ENCODE measurements at regions not wholly inside any gene's neighbourhood (a gene's known extent, or its start where the extent isn't known, plus 50 kb on each side); places are given as distances from the start of the nearest gene placed in this dataset.
A peak's percentile ranks its signal among the peaks of the same experiment; 100 is the strongest.
"Not testable (repeated sequence)": the region's sequence is repeated elsewhere in the genome, so short reads cannot be mapped to it uniquely, and the experiment has no call there.

DNA sequence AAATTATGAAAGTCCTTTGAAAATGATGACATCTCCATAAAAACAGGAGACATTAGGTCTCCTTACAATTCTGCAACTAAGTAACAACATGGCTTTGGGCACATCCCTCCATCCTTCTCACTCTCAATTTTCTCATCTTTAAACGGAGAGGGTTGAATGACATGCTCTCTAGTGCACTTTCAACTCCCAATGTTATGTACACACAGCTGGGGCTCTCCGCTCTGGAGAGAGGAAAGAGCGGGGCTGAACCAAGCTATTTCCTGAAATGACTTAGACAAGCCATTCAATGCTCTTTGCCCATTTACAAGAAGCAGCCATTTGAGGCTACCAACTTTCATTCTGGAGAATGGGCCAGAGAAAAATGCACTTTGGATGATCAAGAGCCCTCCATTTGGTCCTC, 144.2 kb upstream of the BNIP2 start:
- no peak for DNase-seq (ENCODE audit: low read depth in 2 of 2)

DNA sequence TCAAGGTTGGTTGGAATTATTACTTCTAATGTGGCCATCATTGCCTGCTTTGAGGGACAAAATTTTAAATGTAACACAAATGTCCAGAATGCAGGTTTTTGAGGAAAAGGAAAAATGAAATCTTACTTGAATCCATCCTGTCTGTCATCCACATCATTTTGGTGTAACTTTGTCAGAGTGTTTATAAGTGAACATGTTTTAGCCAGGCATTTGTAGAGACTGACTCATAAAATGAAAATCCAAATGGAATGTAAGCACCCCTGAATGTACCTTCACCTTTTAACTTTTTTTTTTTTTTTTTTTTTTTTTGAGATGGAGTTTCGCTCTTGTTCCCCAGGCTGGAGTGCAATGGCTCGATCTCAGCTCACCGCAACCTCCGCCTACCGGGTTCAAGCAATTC, 141.8 kb upstream of the BNIP2 start:
- no peak for DNase-seq (ENCODE audit: low read depth in 2 of 2)

DNA sequence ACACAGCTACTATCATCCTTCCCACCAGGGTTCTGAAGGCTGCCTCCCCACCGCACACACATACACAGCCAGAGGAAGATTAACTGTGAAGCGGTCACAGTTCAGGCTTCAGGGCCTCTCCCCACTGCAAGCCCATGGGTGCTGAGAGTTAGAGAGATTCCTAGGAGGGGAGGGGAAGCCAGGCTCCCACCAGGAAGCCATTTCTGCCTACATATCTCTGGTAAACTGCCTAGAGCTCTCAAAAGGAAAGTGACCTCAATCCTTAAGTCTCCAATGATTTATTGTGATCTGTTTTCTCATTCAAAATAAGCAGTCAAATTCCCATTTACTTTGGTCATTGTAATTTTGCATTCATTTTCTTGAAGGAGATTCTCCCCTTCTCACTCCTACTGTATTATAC, 141.0 kb upstream of the BNIP2 start:
- DNase-seq (ENCODE audit: low read depth in 2 of 2) = no peak

DNA sequence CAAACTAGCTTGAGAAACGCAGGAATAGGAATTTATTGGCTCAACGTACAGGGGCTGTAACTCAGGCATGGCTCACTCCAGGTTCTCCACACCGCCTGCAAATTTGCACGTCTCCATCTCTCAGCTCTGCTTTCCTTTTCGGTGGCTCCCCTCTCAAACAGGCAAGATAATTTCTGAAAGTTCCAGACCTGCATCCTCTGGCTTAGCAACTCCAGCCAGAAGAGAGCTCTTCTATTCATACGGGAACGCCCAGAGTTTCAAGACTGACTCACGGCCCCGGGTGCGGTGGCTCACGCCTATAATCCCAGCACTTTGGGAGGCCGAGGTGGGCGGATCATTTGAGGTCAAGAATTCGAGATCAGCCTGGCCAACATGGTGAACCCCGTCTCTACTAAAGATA, 139.7 kb upstream of the BNIP2 start:
- DNase-seq (ENCODE audit: low read depth in 2 of 2) = no peak

DNA sequence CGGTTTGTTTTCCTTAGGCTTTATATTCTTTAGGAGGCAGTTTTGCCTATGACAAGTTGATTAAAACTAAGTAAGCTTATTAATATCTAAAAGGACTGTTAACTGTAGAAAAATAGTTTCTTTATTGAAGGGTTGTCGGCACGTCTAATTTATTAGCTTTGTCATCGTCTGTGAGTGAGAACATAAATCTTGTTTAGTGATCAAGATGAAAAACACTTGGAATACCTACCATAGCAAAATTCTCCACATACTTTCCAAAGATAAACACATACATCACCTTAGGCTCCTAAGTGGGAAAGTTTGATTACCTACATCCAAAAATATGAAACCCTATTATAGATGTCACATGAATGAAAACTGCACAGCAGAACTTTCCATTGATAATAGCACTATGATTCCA, 139.1 kb upstream of the BNIP2 start:
- no peak for DNase-seq (ENCODE audit: low read depth in 2 of 2)

DNA sequence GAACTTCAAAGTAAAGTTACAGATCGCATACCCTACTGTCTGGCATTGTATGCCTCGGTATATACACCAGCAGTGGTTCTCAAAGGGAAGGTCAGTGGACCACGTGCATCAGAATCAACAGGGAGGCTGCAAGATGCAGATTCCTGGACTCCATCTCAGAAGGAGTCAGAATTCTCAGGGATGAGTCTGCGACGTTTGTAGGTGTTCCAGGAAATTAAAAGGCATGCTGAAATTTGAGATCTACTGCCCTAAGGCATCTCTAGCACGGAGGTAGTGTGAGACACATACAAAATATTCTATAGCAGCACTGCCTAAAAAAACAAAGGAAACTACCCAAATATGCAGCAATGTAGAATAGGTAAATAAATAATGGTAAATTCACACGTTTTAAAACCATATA, 136.8 kb upstream of the BNIP2 start:
- DNase-seq (ENCODE audit: low read depth in 2 of 2) = no peak

DNA sequence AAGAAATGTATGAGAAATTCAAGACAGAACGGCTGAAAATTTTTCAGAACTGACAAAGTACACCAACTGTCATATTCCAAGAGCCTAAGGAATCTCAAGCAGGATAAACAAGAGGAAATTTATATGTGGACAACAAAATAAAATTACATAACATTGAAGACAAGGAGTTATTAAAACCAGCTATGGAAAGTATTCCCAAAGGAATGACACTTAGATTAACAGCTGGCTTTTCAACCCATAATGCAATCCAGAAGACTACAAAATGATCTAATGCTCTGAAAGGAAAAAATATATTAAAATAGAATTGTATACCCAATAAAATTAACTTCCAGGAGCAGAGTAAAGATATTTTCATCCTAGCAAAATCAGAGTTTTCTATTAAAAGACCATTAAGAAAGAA, 132.2 kb upstream of the BNIP2 start:
- no peak for DNase-seq (ENCODE audit: low read depth in 2 of 2)

DNA sequence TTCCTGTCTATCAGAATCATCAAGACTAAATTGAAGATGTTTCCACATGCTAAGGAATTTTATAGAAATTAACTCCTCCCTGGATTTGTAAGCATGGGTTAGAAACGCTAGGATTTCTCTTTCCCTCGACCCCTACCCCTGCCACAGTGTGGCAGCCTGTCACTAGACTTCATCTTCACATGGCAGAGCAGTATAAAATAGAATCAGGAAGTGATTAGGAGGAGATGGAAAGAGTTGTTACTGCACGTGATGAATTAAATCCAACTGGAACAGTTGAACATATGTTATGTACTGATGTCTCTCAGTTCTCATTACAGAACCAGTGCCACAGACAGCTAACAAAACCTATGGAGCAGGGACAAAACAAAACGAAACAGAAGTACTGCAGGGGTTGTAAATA, 130.0 kb upstream of the BNIP2 start:
- DNase-seq (ENCODE audit: low read depth in 2 of 2) = no peak

DNA sequence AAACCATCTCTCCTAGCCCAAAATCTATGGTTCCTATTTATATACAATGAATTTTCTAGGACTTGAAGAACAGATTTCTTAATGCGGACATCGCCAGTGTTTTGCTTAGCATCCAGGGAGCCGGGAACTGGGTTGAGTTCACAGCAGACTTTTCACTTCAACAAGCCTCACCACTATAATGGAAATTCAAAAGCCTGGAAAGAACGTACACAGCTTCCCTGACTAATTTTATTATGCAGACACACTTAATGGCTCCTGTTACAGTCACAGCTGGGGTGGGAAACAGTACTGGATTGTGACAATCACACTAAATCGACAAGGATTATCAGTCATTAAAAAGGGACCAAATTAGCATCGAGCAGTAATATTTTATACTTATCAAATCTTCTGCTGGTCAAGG, 129.2 kb upstream of the BNIP2 start:
- no peak for DNase-seq (ENCODE audit: low read depth in 2 of 2)

DNA sequence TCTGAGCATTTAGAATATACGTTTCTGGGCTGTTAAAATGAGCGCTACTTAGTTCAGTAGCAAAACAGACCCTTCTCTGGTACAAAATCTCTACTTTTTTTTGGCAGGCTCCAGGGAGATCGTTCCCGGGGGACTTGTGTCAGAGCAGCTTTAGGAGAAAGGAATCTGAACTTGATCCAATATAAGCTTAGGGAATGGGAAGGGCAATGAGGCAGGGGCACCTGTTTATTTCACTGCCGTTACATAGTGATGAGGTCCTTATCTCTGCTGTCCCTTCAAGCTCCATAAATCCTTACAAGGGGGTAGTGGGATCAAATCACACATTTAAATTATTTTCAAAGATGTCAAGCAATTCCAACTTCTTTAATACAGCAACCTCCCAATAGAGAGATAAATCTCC, 128.7 kb upstream of the BNIP2 start:
- DNase-seq (ENCODE audit: low read depth in 2 of 2) = no peak

DNA sequence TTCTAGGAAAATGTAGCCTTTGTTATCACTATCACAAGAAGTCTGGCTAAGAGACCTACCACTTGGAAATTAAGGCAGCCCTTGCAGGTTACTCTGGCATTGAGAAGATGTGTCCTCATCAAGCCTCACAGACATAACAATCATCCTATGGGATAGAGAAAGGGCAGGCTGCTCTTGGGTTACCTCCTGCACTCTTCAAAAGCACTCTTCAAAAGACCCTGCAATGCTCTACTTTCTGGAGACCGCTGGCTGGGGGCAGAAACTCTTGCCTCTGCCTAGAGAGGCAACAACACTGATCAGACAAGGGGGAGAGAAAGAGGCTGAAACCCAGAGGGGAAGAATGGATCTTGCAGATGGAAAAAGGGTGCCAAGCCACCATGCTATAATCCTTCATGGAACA, 127.9 kb upstream of the BNIP2 start:
- no peak for DNase-seq (ENCODE audit: low read depth in 2 of 2)

DNA sequence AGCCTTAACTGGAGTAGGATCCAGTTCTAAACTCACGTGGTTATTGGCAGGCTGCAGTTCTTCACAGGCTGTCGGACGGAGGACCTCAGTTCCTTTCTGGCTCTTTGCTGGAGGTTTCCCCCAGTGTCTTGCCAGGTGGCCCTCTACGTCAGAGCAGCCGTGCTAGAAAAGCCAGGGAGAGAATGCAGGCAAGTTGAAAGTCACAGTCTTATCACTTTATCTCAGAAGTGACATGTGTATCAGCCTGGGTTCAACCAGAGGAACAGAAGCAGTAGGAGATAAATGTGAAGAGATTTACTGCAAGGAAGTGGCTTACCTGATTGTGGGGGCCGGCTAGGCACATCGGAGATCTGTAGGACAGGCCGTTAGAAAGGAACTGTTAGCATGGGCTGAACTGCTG, 125.3 kb upstream of the BNIP2 start:
- no peak for DNase-seq (ENCODE audit: low read depth in 2 of 2)

DNA sequence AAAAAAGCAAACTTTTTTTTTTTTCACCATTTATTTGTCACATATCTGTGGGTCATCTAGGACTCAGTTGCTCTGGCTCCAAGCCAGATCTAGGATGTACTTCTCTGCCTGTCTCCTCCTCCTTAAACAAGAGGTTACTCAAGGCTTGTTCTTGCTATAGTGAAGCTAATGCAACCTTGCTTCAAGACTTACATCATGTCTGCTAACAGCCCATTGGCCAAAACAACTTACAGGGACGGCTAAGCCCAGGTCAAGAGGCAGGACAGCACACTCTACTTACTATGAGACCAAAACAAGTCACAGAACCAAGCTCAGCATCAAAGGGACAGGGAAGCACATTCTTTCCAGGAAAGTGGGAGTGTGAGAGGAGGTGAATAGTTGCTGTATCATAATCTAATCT, 123.8 kb upstream of the BNIP2 start:
- no peak for DNase-seq (ENCODE audit: low read depth in 2 of 2)

DNA sequence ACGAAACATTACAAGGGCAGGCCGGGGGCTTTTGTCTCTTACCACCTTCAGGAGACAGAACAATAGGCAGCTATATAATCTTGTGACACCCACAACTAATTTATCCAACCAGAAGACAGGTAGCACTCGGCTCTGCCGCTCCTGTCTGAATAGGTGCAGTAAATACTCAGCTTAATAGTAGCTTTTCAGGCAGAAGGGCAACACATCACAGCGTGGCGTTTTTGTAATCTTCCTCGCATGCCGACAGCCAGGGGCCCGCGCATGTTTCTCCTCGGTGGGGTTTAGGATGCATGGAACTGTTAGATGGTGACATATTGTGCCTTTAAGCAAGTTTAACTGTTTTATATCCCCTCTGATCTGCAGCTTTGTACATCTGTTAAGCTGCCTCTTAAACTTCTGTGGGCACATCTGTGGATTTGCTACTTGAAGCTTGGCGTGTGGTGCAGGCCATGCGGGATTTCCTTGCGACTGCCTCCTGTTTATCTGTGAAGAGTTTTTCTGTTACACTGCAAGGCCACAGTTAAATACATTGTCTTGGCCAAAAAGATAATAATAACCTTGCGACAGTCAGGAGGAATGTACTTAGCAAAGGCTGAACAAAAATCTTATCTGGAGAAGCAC, 123.2 kb upstream of the BNIP2 start:
- no peak for DNase-seq (ENCODE audit: low read depth in 2 of 2)

DNA sequence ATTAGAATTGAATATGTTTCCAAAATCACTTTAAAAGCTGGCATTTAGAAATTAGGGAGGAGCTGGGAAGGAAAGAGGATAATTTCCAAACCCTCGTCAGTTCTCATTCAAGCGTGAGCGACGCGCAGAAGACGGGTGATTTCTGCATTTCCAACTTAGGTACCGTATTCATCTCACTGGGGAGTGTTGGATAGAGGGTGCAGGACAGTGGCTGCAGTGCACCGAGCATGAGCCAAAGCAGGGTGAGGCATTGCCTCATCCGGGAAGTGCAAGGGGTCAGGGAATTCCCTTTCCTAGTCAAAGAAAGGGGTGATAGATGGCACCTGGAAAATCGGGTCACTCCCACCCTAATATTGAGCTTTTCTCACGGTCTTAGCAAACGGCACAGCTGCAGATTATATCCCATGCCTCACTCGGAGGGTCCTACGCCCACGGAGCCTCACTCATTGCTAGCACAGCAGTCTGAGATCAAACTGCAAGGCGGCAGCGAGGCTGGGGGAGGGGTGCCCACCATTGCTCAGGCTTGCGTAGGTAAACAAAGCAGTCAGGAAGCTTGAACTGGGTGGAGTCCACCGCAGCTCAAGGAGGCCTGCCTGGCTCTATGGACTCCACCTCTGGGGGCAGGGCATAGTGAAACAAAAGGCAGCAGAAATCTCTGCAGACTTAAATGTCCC, 114.3 kb upstream of the BNIP2 start:
- DNase-seq (ENCODE audit: low read depth in 2 of 2) = peak in 1 of 2 donors; percentile 36

DNA sequence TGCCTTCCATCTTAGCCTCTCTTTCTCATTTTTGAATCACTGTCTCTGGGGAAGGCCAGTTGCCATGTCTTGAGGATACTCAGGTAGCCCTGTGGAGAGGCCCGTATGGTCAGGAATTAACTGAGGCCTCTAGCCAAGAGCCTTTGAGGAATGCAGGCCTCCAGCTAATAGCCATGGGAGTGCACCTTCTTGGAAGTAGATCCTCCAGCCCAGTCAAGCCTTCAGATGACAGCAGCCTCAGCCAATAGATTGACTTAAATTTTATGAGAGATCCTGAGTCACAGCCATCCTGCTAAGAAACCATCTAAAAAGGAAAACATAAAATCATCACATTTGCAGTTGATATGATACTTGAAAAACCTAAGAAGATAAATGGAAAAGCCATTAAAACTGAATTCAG, 112.5 kb upstream of the BNIP2 start:
- no peak for DNase-seq (ENCODE audit: low read depth in 2 of 2)

DNA sequence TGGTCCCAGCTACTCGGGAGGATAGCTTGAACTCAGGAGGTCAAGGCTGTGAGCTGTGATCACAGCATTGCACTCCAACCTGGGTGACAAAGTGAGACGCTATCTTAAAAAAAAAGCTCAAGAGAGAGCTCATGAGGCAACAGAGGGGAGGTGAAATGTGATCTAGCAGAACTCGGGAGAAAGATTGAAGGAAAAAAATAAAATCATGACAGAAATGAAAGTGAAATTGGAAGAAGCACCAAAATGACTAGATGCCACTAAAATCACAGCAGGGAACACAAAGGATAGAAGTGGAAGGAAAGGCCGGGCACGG, 109.4 kb upstream of the BNIP2 start:
- no peak for DNase-seq (ENCODE audit: low read depth in 2 of 2)

DNA sequence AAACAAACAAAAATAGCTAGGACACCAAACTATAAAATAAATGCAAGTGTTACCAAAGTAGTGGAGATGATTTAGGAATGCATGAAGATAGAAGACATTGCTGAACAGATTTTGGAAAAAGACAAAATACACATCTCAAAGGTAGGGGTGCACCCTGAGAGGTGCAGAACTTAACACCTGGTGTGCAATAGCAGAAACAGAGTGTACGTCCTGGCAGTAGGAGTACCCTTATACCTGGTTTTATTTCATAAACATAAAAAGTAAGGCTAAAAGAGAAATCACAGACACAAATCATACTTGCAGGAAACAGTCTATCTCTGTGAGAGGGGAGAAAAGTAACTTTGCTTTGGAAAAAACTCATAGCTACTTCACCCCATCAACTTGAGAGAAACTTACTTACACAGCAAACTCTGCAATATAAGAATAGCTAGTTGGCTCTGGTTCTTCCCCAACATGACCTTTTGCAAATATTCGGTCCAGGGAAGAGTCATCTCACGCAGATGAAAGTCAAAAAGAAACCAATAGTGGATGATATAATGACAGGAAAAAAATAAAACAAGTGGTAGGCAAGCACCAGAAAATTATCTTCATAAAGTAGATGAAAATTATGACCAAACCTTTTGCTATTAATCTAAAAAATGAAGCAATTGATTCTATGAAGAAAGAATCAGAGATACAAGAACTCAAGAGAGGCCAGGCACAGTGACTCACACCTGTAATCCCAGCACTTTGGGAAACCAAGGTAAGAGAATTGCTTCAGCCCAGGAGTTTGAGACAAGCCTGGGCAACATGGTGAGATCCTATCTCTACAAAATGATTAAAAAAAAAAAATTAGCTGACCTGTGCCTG, 108.9 kb upstream of the BNIP2 start:
- DNase-seq (ENCODE audit: low read depth in 2 of 2) = no peak

DNA sequence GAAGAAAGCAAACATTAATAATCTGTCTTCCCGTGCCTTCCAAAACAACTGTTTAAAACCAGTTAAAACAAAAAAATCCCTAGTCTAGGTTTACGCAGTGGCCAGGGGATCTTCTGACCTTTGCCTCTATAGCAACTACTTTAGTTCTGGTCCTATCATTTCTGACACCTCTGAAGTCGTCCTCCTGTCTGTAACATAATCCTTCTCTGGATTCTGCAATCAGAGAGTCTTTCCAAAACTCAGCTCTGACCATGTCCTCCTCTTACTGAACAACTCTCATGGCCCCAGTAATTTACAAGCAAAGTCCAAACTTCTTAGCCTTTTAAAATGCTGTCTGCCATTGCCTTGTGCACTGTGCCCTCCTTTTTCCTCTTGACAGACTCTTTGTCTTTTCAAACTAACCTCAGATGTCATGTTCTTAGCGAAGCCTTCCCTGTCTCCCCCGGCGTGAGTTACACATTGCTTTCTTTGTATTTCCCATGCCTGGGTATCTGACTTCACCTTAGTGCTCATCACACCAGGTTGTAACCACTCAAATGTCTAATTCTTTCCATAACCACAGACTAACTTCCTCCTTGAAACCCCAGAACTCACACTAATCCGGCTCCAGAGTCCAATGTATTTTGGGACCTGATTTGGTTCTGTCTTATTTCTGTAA, 105.2 kb upstream of the BNIP2 start:
- no peak for DNase-seq (ENCODE audit: low read depth in 2 of 2)

DNA sequence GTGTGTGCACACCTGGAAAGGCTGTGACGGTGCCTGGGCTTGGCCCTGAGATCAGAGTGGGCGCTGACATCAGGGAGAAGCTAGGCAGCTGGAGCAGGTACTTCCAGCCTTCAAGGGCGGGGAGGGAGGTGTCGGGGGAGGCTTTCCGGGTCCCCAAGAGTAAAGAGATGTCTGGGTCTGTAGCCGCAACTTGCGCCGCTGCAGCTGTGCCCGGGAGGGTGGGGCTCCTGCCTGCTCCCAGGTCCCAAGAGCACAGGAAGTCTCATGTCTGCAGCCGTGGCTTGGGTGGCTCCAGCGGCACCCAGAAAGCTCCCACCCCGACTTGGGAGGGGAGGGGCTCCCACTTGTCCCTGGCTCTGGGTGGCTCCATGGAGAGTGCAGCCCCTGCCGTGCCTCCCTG, 103.2 kb upstream of the BNIP2 start:
- no peak for DNase-seq (ENCODE audit: low read depth in 2 of 2)

DNA sequence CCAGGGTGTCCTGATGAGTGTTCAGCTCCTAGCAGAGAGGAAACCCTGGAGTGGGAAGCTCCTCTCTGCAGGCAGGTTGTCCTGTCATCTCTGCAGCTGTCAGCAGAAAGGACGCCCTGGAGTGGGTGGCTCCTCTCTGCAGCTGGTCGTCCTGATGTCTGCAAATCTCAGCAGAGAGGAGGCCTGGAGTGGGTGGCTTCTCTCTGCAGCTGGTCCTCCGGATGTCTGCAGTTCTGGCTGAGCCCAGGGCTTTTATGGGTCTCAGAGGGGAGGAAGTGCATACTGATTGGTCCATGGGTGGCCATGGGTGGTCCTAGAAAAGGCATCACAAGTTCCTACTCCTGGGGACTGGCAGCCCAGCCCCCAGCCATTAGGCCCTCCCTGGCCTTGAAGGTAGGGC, 102.6 kb upstream of the BNIP2 start:
- no peak for DNase-seq (ENCODE audit: low read depth in 2 of 2)

DNA sequence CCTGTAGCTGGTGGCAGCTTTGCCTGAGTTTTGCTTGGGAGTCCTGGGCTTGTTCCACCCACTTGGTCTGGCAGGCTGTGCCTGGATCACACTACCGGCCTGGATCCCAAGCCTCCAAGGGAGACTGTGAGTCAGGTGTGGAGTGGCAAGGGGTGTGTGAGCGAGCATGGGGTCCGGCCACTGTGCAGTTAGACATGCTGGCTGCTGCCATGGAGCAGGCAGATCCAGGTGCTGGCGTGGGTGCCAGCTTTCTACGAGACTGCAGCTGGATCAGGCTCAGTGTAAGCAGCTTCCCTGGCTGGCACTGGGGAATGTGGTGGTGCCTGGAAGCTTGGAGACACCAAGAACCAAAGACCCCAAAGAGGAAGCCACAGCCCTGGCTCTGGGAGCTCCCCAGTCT, 102.0 kb upstream of the BNIP2 start:
- no peak for DNase-seq (ENCODE audit: low read depth in 2 of 2)

DNA sequence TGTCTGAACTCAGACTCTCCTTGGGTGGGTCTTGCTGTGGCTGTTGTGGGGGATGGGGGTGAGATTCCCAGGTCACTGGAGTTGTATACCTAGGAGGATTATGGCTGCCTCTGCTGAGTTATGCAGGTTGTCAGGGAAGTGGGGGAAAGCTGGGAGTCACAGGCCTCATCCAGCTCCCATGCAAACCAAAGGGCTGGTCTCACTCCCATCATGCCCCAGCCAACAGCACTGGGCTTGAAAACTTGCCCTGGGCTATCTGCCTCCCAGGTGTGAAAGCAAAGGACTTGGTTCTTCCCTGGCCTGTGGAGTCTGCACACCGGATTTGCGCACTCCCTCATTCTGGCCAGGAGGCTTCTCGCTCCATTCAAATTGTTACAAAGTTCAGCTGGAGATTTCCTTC, 97.3 kb upstream of the BNIP2 start:
- not testable (repeated sequence) for DNase-seq (ENCODE audit: low read depth in 2 of 2)
